H1 (cell line): ENCODE measurements at regions not wholly inside any gene's neighbourhood (a gene's known extent, or its start where the extent isn't known, plus 50 kb on each side); places are given as distances from the start of the nearest gene placed in this dataset.

ENCODE experiments used
- CTCF ChIA-PET: fragments of 300-600 bp; sonication (Branson Sonifier 250); formaldehyde crosslinking; loops from one replicate; lab custom pipeline; 2021; ENCODE audit not compliant: partially characterized antibody; lab: Charles Lee
- POLR2A ChIA-PET: fragments of 300-600 bp; sonication (Branson Sonifier 250); formaldehyde crosslinking; loops from one replicate; lab custom pipeline; 2021; ENCODE audit warnings: inconsistent platforms; ENCODE audit not compliant: partially characterized antibody; lab: Charles Lee
- DNase-seq, 2 experiments: peaks; one replicate each; pipeline versions ENCODE4 v3.0.0 to v3.0.0-alpha.2; 2010 to 2022; ENCODE audit warnings: low spot score in 2 of 2, low read depth in 1 of 2, mixed read lengths in 1 of 2
- FAIRE-seq: peaks from 2 replicates; lab custom pipeline; 2011; peaks lifted over from hg19 to GRCh38; lab: Jason Lieb, UNC
- H2AFZ ChIP-seq: 2 replicates; pipeline ENCODE4 v1.8.1; 2012; ENCODE audit warnings: low read length, inconsistent platforms
- H2AK5ac ChIP-seq: 2 replicates; pipeline ENCODE4 v1.6.1; 2013; ENCODE audit warnings: low read depth, low read length
- H2BK120ac ChIP-seq: replicated peaks from 2 replicates; pipeline ENCODE3; 2013; ENCODE audit warnings: low read depth, low read length, inconsistent platforms
- H2BK12ac ChIP-seq: 2 replicates; pipeline ENCODE4 v1.6.1; 2013; ENCODE audit warnings: low read depth, low read length
- H2BK15ac ChIP-seq: 2 replicates; pipeline ENCODE4 v1.6.1; 2013; ENCODE audit warnings: low read length
- H2BK20ac ChIP-seq: 2 replicates; pipeline ENCODE4 v1.6.1; 2013; ENCODE audit warnings: low read length
- H2BK5ac ChIP-seq: 2 replicates; pipeline ENCODE4 v1.6.1; 2013; ENCODE audit warnings: low read depth, low read length
- H3K14ac ChIP-seq: 2 replicates; pipeline ENCODE4 v1.6.1; 2013; ENCODE audit warnings: inconsistent platforms; ENCODE audit not compliant: insufficient read length
- H3K18ac ChIP-seq: 2 replicates; pipeline ENCODE4 v1.6.1; 2013; ENCODE audit warnings: low read length; ENCODE audit errors: extremely low read depth
- H3K23ac ChIP-seq: 2 replicates; pipeline ENCODE4 v1.6.1; 2013; ENCODE audit warnings: inconsistent platforms; ENCODE audit not compliant: insufficient read length
- H3K23me2 ChIP-seq: 2 replicates; pipeline ENCODE4 v1.6.1; 2013; ENCODE audit warnings: low read depth, low read length
- H3K27ac ChIP-seq: 2 replicates; pipeline ENCODE4 v1.6.1; 2011; ENCODE audit warnings: low read depth, low read length, inconsistent platforms
- H3K27me3 ChIP-seq, 4 experiments: replicated peaks in 1 of 4; 1 replicate in 1 of 4; 2 replicates in 3 of 4; pipeline versions ENCODE4 v1.6.1 to v1.8.1; 2011 to 2013; ENCODE audit warnings: low read length in 3 of 4, mild to moderate bottlenecking in 3 of 4, inconsistent platforms in 2 of 4, mixed read lengths in 2 of 4, moderate library complexity in 1 of 4; ENCODE audit not compliant: control insufficient read depth in 3 of 4, insufficient read depth in 3 of 4; ENCODE audit errors: extremely low read depth in 1 of 4
- H3K36me3 ChIP-seq, 4 experiments: 2 replicates each; pipeline versions ENCODE4 v1.6.1 to v1.8.1; 2011 to 2013; ENCODE audit warnings: mild to moderate bottlenecking in 4 of 4, low read length in 3 of 4, moderate library complexity in 2 of 4, control low read depth in 1 of 4, inconsistent platforms in 1 of 4; ENCODE audit not compliant: insufficient read depth in 4 of 4, control insufficient read depth in 2 of 4
- H3K4ac ChIP-seq: replicated peaks from 2 replicates; pipeline ENCODE3; 2013; ENCODE audit warnings: low read length, low read depth, mixed read lengths, inconsistent platforms; ENCODE audit not compliant: insufficient read length
- H3K4me1 ChIP-seq, 4 experiments: replicated peaks in 1 of 4; 1 replicate in 1 of 4; 2 replicates in 3 of 4; pipeline versions ENCODE4 v1.6.1 to v1.8.1; 2011 to 2013; ENCODE audit warnings: low read length in 3 of 4, inconsistent platforms in 2 of 4, mixed read lengths in 1 of 4; ENCODE audit not compliant: insufficient read depth in 4 of 4, control insufficient read depth in 3 of 4
- H3K4me2 ChIP-seq, 2 experiments: 2 replicates each; pipeline versions ENCODE4 v1.6.1 to v1.8.1; 2011 to 2013; ENCODE audit warnings: low read depth in 2 of 2, low read length in 2 of 2, control low read depth in 1 of 2, inconsistent platforms in 1 of 2, mild to moderate bottlenecking in 1 of 2; ENCODE audit not compliant: insufficient read depth in 1 of 2
- H3K4me3 ChIP-seq, 4 experiments: fragments of 200-600, 300-600 bp in 1 of 4; sonication (generic), shearing (Covaris generic), sonication (Bioruptor Twin) in 1 of 4; 2 replicates each; pipeline versions ENCODE4 v1.5.1 to v1.8.1; 2011 to 2016; ENCODE audit warnings: low read length in 4 of 4, low read depth in 3 of 4, control low read depth in 2 of 4, inconsistent platforms in 2 of 4, mild to moderate bottlenecking in 2 of 4, mixed read lengths in 1 of 4, moderate library complexity in 1 of 4; ENCODE audit not compliant: insufficient read depth in 2 of 4; ENCODE audit errors: extremely low read depth in 1 of 4
- H3K56ac ChIP-seq: replicated peaks from 2 replicates; pipeline ENCODE3; 2013; ENCODE audit warnings: low read depth, mild to moderate bottlenecking, mixed read lengths, low read length, inconsistent platforms; ENCODE audit not compliant: insufficient read length
- H3K79me1 ChIP-seq: 2 replicates; pipeline ENCODE4 v1.6.1; 2013; ENCODE audit warnings: low read depth, low read length, control low read depth
- H3K79me2 ChIP-seq, 2 experiments: 2 replicates each; pipeline versions ENCODE4 v1.6.1 to v1.8.1; 2012 to 2013; ENCODE audit warnings: low read length in 2 of 2, mild to moderate bottlenecking in 2 of 2, inconsistent platforms in 1 of 2; ENCODE audit not compliant: insufficient read depth in 2 of 2, control insufficient read depth in 1 of 2
- H3K9ac ChIP-seq, 4 experiments: replicated peaks in 1 of 4; 1 replicate in 1 of 4; 2 replicates in 3 of 4; pipeline versions ENCODE4 v1.6.1 to v1.8.1; 2011 to 2013; ENCODE audit warnings: low read depth in 3 of 4, low read length in 3 of 4, control low read depth in 2 of 4, mild to moderate bottlenecking in 2 of 4, moderate library complexity in 2 of 4, inconsistent platforms in 1 of 4; ENCODE audit errors: extremely low read depth in 1 of 4
- H3K9me3 ChIP-seq, 2 experiments: 2 replicates each; pipeline versions ENCODE4 v1.6.1 to v1.8.1; 2012 to 2013; ENCODE audit warnings: mild to moderate bottlenecking in 2 of 2, moderate library complexity in 2 of 2, control low read depth in 1 of 2, inconsistent platforms in 1 of 2, low read depth in 1 of 2, low read length in 1 of 2, mixed read lengths in 1 of 2; ENCODE audit not compliant: insufficient read depth in 2 of 2
- H4K20me1 ChIP-seq, 2 experiments: replicated peaks in 1 of 2; 2 replicates each; pipeline versions ENCODE3 to v1.8.1; 2011 to 2013; ENCODE audit warnings: inconsistent platforms in 2 of 2, low read length in 2 of 2, mild to moderate bottlenecking in 1 of 2; ENCODE audit not compliant: insufficient read depth in 2 of 2, control insufficient read depth in 1 of 2
- H4K5ac ChIP-seq: 2 replicates; pipeline ENCODE4 v1.6.1; 2013; ENCODE audit warnings: low read length, low read depth, mixed read lengths, inconsistent platforms; ENCODE audit not compliant: insufficient read length
- H4K8ac ChIP-seq: 2 replicates; pipeline ENCODE4 v1.8.0; 2013; ENCODE audit warnings: mild to moderate bottlenecking, moderate library complexity, low read length, inconsistent platforms; ENCODE audit not compliant: insufficient read depth; ENCODE audit errors: extremely low read depth
- H4K91ac ChIP-seq: replicated peaks from 2 replicates; pipeline ENCODE3; 2013; ENCODE audit warnings: low read length, mixed read lengths, inconsistent platforms; ENCODE audit not compliant: insufficient read length
- ASH2L ChIP-seq: fragments of 200-600, 300-600 bp; sonication (generic); IDR thresholded peaks from one replicate; pipeline ENCODE4 v1.7.1; 2017; ENCODE audit warnings: low read length
- ATF2 ChIP-seq: IDR thresholded peaks from 2 replicates; pipeline ENCODE4 v1.6.1; 2012; ENCODE audit warnings: low read length, inconsistent platforms
- ATF3 ChIP-seq: IDR thresholded peaks from 2 replicates; pipeline ENCODE4 v1.6.1; 2011; ENCODE audit warnings: low read depth, mild to moderate bottlenecking, low read length; ENCODE audit not compliant: insufficient read depth
- CHD1 ChIP-seq: IDR thresholded peaks from 2 replicates; pipeline ENCODE4 v1.6.1; 2012; ENCODE audit warnings: low read depth, low read length, improper control_type of control experiment
- CHD2 ChIP-seq: IDR thresholded peaks from 2 replicates; pipeline ENCODE4 v1.6.1; 2012; ENCODE audit warnings: low read length, improper control_type of control experiment
- PHF8 ChIP-seq: fragments of 200-600 bp; sonication (generic); conservative IDR thresholded peaks from 2 replicates; pipeline ENCODE4 v1.7.1; 2012; ENCODE audit warnings: low read depth, mild to moderate bottlenecking, inconsistent platforms, low read length, moderate library complexity
- RNF2 ChIP-seq: fragments of 200-900, 300-1000 bp; sonication (generic); IDR thresholded peaks from 2 replicates; pipeline ENCODE4 v1.7.1; 2016; ENCODE audit warnings: borderline replicate concordance, low read depth, mild to moderate bottlenecking, antibody characterized with exemption, low read length; ENCODE audit not compliant: poor library complexity, severe bottlenecking; ENCODE audit errors: missing control alignments
- SUZ12 ChIP-seq: fragments of 200-600 bp; sonication (generic); IDR thresholded peaks from 2 replicates; pipeline ENCODE4 v1.6.1; 2012; ENCODE audit warnings: mild to moderate bottlenecking, inconsistent platforms, low read length, moderate library complexity, mixed read lengths
- TAF1 ChIP-seq: IDR thresholded peaks from 2 replicates; pipeline ENCODE4 v1.6.1; 2011; ENCODE audit warnings: mild to moderate bottlenecking, low read depth, low read length
- TCF12 ChIP-seq: IDR thresholded peaks from 2 replicates; pipeline ENCODE4 v1.6.1; 2011; ENCODE audit warnings: low read depth, mild to moderate bottlenecking, low read length
- ZNF274 ChIP-seq: IDR thresholded peaks from 2 replicates; pipeline ENCODE4 v1.7.0; 2012; ENCODE audit warnings: low read length, borderline replicate concordance; ENCODE audit errors: extremely low read depth
- WGBS, 2 experiments: shearing (Covaris generic) in 1 of 2; methylation state at CpG; one replicate each; pipeline versions ENCODE4 v1.1.6 to v1.1.7; 2013 to 2015; ENCODE audit warnings: low lambda C conversion rate in 2 of 2, mixed read lengths in 2 of 2, inconsistent platforms in 1 of 2, low coverage in 1 of 2, missing lambda C conversion rate in 1 of 2; ENCODE audit not compliant: insufficient replicate concordance in 2 of 2, insufficient coverage in 1 of 2, insufficient read length in 1 of 2; ENCODE audit errors: extremely low coverage in 1 of 2, missing lambda C conversion rate in 1 of 2; 5-methylcytosine and 5-hydroxymethylcytosine counted together

GRCh38 chr15:72940229-72940622, 112.0 kb upstream of the NEO1 start:
- WGBS, 2 experiments = 80% methylated on average over 2 of the region's 2 CpGs; no CpG with 5 or more reads in 1 of the 2 experiments
- Histone ChIP-seq H3K4me3 (no peak overlapping the region), H3K4ac (no peak overlapping the region), H3K9me3 (no peaks in the 10 kb centered on the region), H2BK15ac (no peak overlapping the region), H2AK5ac (no peak overlapping the region), H3K9ac (no peak overlapping the region), H3K27me3 (no peaks in the 10 kb centered on the region; a peak in 1 of 7 replicates), H4K91ac (no peak overlapping the region), H3K4me2 (no peak overlapping the region), H3K14ac (no peak overlapping the region), H3K23me2 (no peaks in the 10 kb centered on the region), H3K79me1 (no peaks in the 10 kb centered on the region), H2BK120ac (no peak overlapping the region), H3K4me1 (peaks cover 0 to under 1% (median 0%) of the 10 kb centered on the region in 4 experiments; a peak in 2 of 7 replicates), H2BK12ac (no peak overlapping the region), H3K36me3 (no peaks in the 10 kb centered on the region), H4K5ac (no peak overlapping the region), H4K20me1 (no peaks in the 10 kb centered on the region), H2BK5ac (no peak overlapping the region), H3K56ac (no peak overlapping the region), H2AFZ (no peak overlapping the region), H3K18ac (no peak overlapping the region), H3K27ac (no peak overlapping the region), H3K79me2 (no peaks in the 10 kb centered on the region), H4K8ac (no peak overlapping the region), H2BK20ac (no peak overlapping the region), H3K23ac (no peak overlapping the region)
- FAIRE-seq (no peak), DNase-seq (no peak)
- ChIA-PET CTCF (interaction anchor here (1.0 kb wide), 1 partner anchor 39 kb away, joined by 3 read pairs; no protein-coding TSS in a partner anchor), POLR2A (no interaction called here)
- no peak for TF ChIP-seq ATF2
- TF ChIP-seq ZNF274 = no peak
- no peak for TF ChIP-seq ATF3
- TF ChIP-seq TAF1 = no peak
- TF ChIP-seq CHD1 = no peak
- no peak for TF ChIP-seq ASH2L
- TF ChIP-seq PHF8 = no peak
- no peak for TF ChIP-seq CHD2
- no peak for TF ChIP-seq TCF12
- no peak for TF ChIP-seq RNF2
- no peak for TF ChIP-seq SUZ12
